Caco-2 (cell line): ENCODE measurements at regions not wholly inside any gene's neighbourhood (a gene's known extent, or its start where the extent isn't known, plus 50 kb on each side); places are given as distances from the start of the nearest gene placed in this dataset.

ENCODE experiments used
- BruUV-seq: library from RNA; stranded (reverse); fragments of 400-500 nt; replicated peaks from 2 replicates; lab custom pipeline; 2021; lab: Mats Ljungman, UMichigan
- CTCF ChIA-PET: fragments of 300-600 bp; sonication (Branson Sonifier 250); formaldehyde crosslinking; loops from one replicate; lab custom pipeline; 2022; ENCODE audit warnings: antibody characterized with exemption; lab: Charles Lee
- POLR2A ChIA-PET: fragments of 300-600 bp; sonication (Branson Sonifier 250); formaldehyde crosslinking; loops from one replicate; lab custom pipeline; 2022; ENCODE audit warnings: antibody characterized with exemption; lab: Charles Lee
- DNase-seq, 2 experiments: peaks; one replicate each; pipeline versions ENCODE4 v3.0.0 to v3.0.0-alpha.2; 2020 to 2022
- H3K27me3 ChIP-seq: replicated peaks from 2 replicates; pipeline ENCODE4 v1.6.0; 2011; ENCODE audit warnings: low read length; ENCODE audit not compliant: control insufficient read depth, insufficient read depth
- H3K36me3 ChIP-seq: 2 replicates; pipeline ENCODE4 v1.5.1; 2011; ENCODE audit warnings: low read length; ENCODE audit not compliant: control insufficient read depth, insufficient read depth
- H3K4me1 ChIP-seq: fragments of 250-450 bp; sonication (Bioruptor Pico); 2 replicates; pipeline ENCODE4 v1.5.1; 2020; ENCODE audit warnings: mild to moderate bottlenecking
- H3K4me3 ChIP-seq: 2 replicates; pipeline ENCODE4 v1.5.1; 2011; ENCODE audit warnings: low read depth, mild to moderate bottlenecking, control low read depth, low read length
- H3K9me3 ChIP-seq: fragments of 250-450 bp; sonication (Bioruptor Pico); 2 replicates; pipeline ENCODE4 v1.5.1; 2020; ENCODE audit warnings: mild to moderate bottlenecking, moderate library complexity
- H3K27ac Mint-ChIP-seq: one replicate; pipeline ENCODE4 v1.8.0; 2022; ENCODE audit warnings: mixed read lengths; ENCODE audit not compliant: unreplicated experiment
- H3K27me3 Mint-ChIP-seq: one replicate; pipeline ENCODE4 v1.8.0; 2022; ENCODE audit warnings: mixed read lengths; ENCODE audit not compliant: insufficient read depth, unreplicated experiment
- H3K36me3 Mint-ChIP-seq: one replicate; pipeline ENCODE4 v1.8.0; 2022; ENCODE audit warnings: mild to moderate bottlenecking, mixed read lengths; ENCODE audit not compliant: insufficient read depth, unreplicated experiment
- H3K4me1 Mint-ChIP-seq: one replicate; pipeline ENCODE4 v1.8.0; 2022; ENCODE audit warnings: low read depth, mixed read lengths; ENCODE audit not compliant: unreplicated experiment
- H3K4me3 Mint-ChIP-seq: one replicate; pipeline ENCODE4 v1.8.0; 2022; ENCODE audit warnings: mild to moderate bottlenecking, moderate library complexity, mixed read lengths; ENCODE audit not compliant: unreplicated experiment
- H3K9me3 Mint-ChIP-seq: one replicate; pipeline ENCODE4 v1.8.0; 2022; ENCODE audit warnings: mixed read lengths; ENCODE audit not compliant: unreplicated experiment
- intact Hi-C: fragments of 100-400 bp; cut with micrococcal nuclease; formaldehyde crosslinking; loops from one replicate; pipeline ENCODE4 v1.10.0; 2022; ENCODE audit not compliant: unreplicated experiment
- TF ChIP-seq, protein P1 (sequence below), 2 experiments: fragments of 200-600 bp in 1 of 2; IDR thresholded peaks; 1 replicate in 1 of 2; 2 replicates in 1 of 2; pipeline versions ENCODE4 v1.5.1 to v1.8.0; 2011 to 2022; ENCODE audit warnings: antibody characterized with exemption in 1 of 2, control low read depth in 1 of 2, inconsistent platforms in 1 of 2, low read depth in 1 of 2, low read length in 1 of 2, mild to moderate bottlenecking in 1 of 2, moderate library complexity in 1 of 2; ENCODE audit not compliant: insufficient read depth in 1 of 2, severe bottlenecking in 1 of 2, unreplicated experiment in 1 of 2

DNA sequence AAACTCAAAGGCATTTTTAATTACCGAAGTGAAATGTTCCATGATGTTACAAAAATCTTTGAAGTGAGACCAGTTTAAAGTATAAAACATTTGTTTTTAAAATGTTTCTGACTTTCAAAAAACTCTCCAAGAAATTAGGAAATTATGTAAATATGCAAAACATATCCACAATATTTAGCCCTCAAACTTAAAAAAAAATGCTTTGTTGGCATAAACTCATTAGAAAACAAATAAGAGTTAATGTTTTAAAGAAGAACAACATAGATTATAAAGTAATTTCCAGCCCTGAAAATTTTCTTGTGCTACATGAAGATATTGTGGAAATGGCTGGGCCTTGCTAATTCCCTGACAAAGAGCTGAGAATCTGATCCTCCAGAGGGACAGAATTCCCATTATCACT, 199.7 kb upstream of the STARD13 start:
- Mint-ChIP-seq H3K4me3 (no peak overlapping the region), H3K36me3 (no peaks in the 10 kb centered on the region), H3K27ac (no peak overlapping the region), H3K9me3 (peaks cover 28% of the 10 kb centered on the region), H3K4me1 (peaks cover 6% of the 10 kb centered on the region), H3K27me3 (peaks cover 3% of the 10 kb centered on the region)
- peaks cover 15% of the 10 kb centered on the region for H3K9me3 ChIP-seq
- no peak overlapping the region for H3K4me3 ChIP-seq
- no peaks in the 10 kb centered on the region for H3K36me3 ChIP-seq
- no peaks in the 10 kb centered on the region for H3K27me3 ChIP-seq
- TF ChIP-seq, protein P1, sequence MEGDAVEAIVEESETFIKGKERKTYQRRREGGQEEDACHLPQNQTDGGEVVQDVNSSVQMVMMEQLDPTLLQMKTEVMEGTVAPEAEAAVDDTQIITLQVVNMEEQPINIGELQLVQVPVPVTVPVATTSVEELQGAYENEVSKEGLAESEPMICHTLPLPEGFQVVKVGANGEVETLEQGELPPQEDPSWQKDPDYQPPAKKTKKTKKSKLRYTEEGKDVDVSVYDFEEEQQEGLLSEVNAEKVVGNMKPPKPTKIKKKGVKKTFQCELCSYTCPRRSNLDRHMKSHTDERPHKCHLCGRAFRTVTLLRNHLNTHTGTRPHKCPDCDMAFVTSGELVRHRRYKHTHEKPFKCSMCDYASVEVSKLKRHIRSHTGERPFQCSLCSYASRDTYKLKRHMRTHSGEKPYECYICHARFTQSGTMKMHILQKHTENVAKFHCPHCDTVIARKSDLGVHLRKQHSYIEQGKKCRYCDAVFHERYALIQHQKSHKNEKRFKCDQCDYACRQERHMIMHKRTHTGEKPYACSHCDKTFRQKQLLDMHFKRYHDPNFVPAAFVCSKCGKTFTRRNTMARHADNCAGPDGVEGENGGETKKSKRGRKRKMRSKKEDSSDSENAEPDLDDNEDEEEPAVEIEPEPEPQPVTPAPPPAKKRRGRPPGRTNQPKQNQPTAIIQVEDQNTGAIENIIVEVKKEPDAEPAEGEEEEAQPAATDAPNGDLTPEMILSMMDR (IDR thresholded peaks at IDR 0.05; ENCODE audit: insufficient read depth in 1 of 2, low read depth in 1 of 2, low read length in 1 of 2, severe bottlenecking in 1 of 2, unreplicated experiment in 1 of 2) = no peak
- ChIA-PET POLR2A (no interaction called here), CTCF (no interaction called here)
- DNase-seq = no peak
- intact Hi-C loops = no loop called here
- no TSS peak for BruUV-seq
- H3K4me1 ChIP-seq = no peaks in the 10 kb centered on the region

DNA sequence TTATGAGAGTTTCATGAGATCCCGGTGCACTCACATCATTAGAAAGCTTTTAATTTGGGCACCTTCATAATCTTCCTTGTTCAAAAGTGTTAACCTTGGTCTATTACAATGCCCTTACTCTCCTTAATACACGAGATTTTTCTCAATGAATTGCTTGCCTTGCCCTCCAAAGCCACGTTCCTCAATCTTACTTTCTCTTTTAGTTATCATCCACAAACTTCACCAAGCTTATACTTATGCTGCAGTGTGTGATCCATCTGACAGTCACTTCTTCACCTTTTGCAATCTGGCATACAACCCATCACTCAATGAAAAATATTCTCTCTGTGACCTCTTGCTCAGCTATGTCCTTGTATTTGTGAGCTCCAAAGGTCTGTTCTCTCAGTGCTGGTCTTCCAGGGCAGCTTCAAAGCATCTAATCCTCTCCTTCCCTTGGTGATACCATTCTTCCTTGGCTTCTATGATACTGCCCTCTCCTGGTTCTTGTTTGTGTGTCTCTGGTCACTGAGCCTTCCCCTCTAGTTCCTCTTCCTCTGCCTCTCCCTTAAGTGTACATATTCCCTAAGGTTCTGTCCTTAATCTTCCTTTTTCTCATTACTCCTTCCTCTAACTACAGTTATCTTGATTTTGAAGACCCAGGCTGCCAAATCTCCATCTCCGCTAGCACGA, 202.2 kb upstream of the STARD13 start:
- H3K27ac Mint-ChIP-seq = no peak overlapping the region
- peaks cover 3% of the 10 kb centered on the region for H3K27me3 Mint-ChIP-seq
- H3K36me3 ChIP-seq = no peaks in the 10 kb centered on the region
- DNase-seq = no peak
- H3K36me3 Mint-ChIP-seq = no peaks in the 10 kb centered on the region
- TF ChIP-seq, protein P1 (IDR thresholded peaks at IDR 0.05; ENCODE audit: insufficient read depth in 1 of 2, low read depth in 1 of 2, low read length in 1 of 2, severe bottlenecking in 1 of 2, unreplicated experiment in 1 of 2) = peak in 1 of 2 experiments; percentile 3
- no peaks in the 10 kb centered on the region for H3K27me3 ChIP-seq
- BruUV-seq = no TSS peak
- intact Hi-C loops = loop anchor here (1.0 kb wide), 1 partner anchor 259 kb away; no protein-coding TSS in a partner anchor
- peaks cover 18% of the 10 kb centered on the region for H3K9me3 Mint-ChIP-seq
- ChIA-PET POLR2A (no interaction called here), CTCF (interaction anchor here (0.6 to 1.1 kb wide), 3 partner anchors 21 to 259 kb away, joined by 3 to 4 read pairs (median 3); no protein-coding TSS in a partner anchor)
- H3K4me3 ChIP-seq = no peak overlapping the region
- no peaks in the 10 kb centered on the region for H3K4me1 ChIP-seq
- H3K4me3 Mint-ChIP-seq = no peak overlapping the region
- peaks cover 9% of the 10 kb centered on the region for H3K9me3 ChIP-seq
- H3K4me1 Mint-ChIP-seq = peaks cover 6% of the 10 kb centered on the region

DNA sequence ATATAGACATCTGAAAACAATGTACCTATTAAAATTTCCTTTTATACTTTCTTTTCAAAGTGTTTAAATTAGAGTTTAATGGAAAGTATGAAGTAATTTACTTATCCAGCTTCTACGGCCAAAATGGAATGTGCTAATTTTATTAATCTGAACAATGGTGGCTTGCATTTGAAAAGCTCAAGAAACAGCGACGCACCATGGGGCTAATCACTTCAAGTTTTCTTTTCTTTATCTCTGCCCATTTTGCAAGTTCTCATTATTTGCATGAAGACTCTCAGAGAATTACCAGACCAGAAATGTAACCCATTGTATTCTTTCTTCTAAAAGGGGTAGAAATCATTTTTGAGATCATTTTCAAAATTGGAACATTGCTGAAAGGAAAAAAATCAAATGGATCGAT, 204.0 kb upstream of the STARD13 start:
- Mint-ChIP-seq H3K27me3 (peaks cover 3% of the 10 kb centered on the region), H3K36me3 (no peaks in the 10 kb centered on the region), H3K4me3 (no peak overlapping the region), H3K9me3 (peaks cover 3% of the 10 kb centered on the region), H3K27ac (no peak overlapping the region), H3K4me1 (peaks cover 8% of the 10 kb centered on the region)
- no peak for DNase-seq
- Histone ChIP-seq H3K4me3 (no peak overlapping the region), H3K9me3 (peaks cover 4% of the 10 kb centered on the region), H3K27me3 (no peaks in the 10 kb centered on the region), H3K36me3 (no peaks in the 10 kb centered on the region), H3K4me1 (peaks cover 2% of the 10 kb centered on the region; the same call in 1 of the 2 replicates)
- CTCF ChIA-PET = no interaction called here
- intact Hi-C loops = no loop called here
- BruUV-seq = no TSS peak
- POLR2A ChIA-PET = no interaction called here
- TF ChIP-seq, protein P1 (IDR thresholded peaks at IDR 0.05; ENCODE audit: insufficient read depth in 1 of 2, low read depth in 1 of 2, low read length in 1 of 2, severe bottlenecking in 1 of 2, unreplicated experiment in 1 of 2) = no peak
